Liver (tissue), 8 donors: ENCODE measurements at regions not wholly inside any gene's neighbourhood (a gene's known extent, or its start where the extent isn't known, plus 50 kb on each side); places are given as distances from the start of the nearest gene placed in this dataset.

Source experiments
- DNase-seq: peaks from one replicate; pipeline ENCODE4 v3.0.0-alpha.2; 2017; ENCODE audit warnings: low spot score
- H3K27ac ChIP-seq, 2 donors: one replicate each; pipeline ENCODE4 v1.7.0; 2013; ENCODE audit warnings: inconsistent platforms in 2 of 2, low read length in 2 of 2, control low read depth in 1 of 2, low read depth in 1 of 2, mild to moderate bottlenecking in 1 of 2
- H3K27me3 ChIP-seq, 4 donors: one replicate each; pipeline versions ENCODE4 v1.6.1 to v1.7.0; 2013; ENCODE audit warnings: low read length in 3 of 4, inconsistent platforms in 1 of 4, mild to moderate bottlenecking in 1 of 4, moderate library complexity in 1 of 4; ENCODE audit not compliant: control insufficient read depth in 4 of 4, insufficient read depth in 4 of 4
- H3K36me3 ChIP-seq, 4 donors: one replicate each; pipeline versions ENCODE4 v1.6.1 to v1.7.0; 2013; ENCODE audit warnings: low read length in 3 of 4, mild to moderate bottlenecking in 3 of 4, low read depth in 1 of 4, moderate library complexity in 1 of 4; ENCODE audit not compliant: control insufficient read depth in 4 of 4, insufficient read depth in 3 of 4
- H3K4me1 ChIP-seq, 4 donors: one replicate each; pipeline versions ENCODE4 v1.6.1 to v1.7.0; 2013; ENCODE audit warnings: low read length in 3 of 4, mild to moderate bottlenecking in 3 of 4, moderate library complexity in 1 of 4; ENCODE audit not compliant: control insufficient read depth in 4 of 4, insufficient read depth in 4 of 4
- H3K4me3 ChIP-seq, 3 donors: one replicate each; pipeline versions ENCODE4 v1.6.1 to v1.7.0; 2013; ENCODE audit warnings: low read length in 3 of 3, control low read depth in 1 of 3, low read depth in 1 of 3, mild to moderate bottlenecking in 1 of 3
- H3K9ac ChIP-seq, 2 donors: one replicate each; pipeline ENCODE4 v1.7.0; 2013; ENCODE audit warnings: low read length in 2 of 2, mild to moderate bottlenecking in 2 of 2, moderate library complexity in 2 of 2, control low read depth in 1 of 2, low read depth in 1 of 2
- H3K9me3 ChIP-seq, 4 donors: one replicate each; pipeline versions ENCODE4 v1.6.1 to v1.7.0; 2013; ENCODE audit warnings: low read length in 3 of 4; ENCODE audit not compliant: control insufficient read depth in 4 of 4
- EGR1 ChIP-seq, 2 donors: IDR thresholded peaks; 2 replicates each; pipeline ENCODE4 v1.6.1; 2016 to 2018; ENCODE audit warnings: antibody characterized with exemption in 2 of 2, low read depth in 2 of 2
- FOXA1 ChIP-seq: IDR thresholded peaks from 2 replicates; pipeline ENCODE4 v1.6.1; 2016; ENCODE audit warnings: antibody characterized with exemption
- FOXA2 ChIP-seq: IDR thresholded peaks from 2 replicates; pipeline ENCODE4 v1.6.1; 2016; ENCODE audit warnings: antibody characterized with exemption
- GABPA ChIP-seq, 2 donors: IDR thresholded peaks in 1 of 2; conservative IDR thresholded peaks in 1 of 2; 2 replicates each; pipeline ENCODE4 v1.6.1; 2016; ENCODE audit warnings: antibody characterized with exemption in 2 of 2, mild to moderate bottlenecking in 1 of 2, moderate library complexity in 1 of 2
- HNF4A ChIP-seq, 2 donors: conservative IDR thresholded peaks; 2 replicates each; pipeline ENCODE4 v1.6.1; 2016; ENCODE audit warnings: antibody characterized with exemption in 2 of 2, mild to moderate bottlenecking in 2 of 2
- HNF4G ChIP-seq: IDR thresholded peaks from 2 replicates; pipeline ENCODE4 v1.6.1; 2016; ENCODE audit warnings: antibody characterized with exemption
- JUND ChIP-seq, 2 donors: IDR thresholded peaks; 2 replicates each; pipeline ENCODE4 v1.6.1; 2016; ENCODE audit warnings: antibody characterized with exemption in 2 of 2
- NR2F2 ChIP-seq: IDR thresholded peaks from 2 replicates; pipeline ENCODE4 v1.6.1; 2016; ENCODE audit warnings: antibody characterized with exemption
- RAD21 ChIP-seq, 2 donors: IDR thresholded peaks; 2 replicates each; pipeline ENCODE4 v1.6.1; 2016; ENCODE audit warnings: antibody characterized with exemption in 2 of 2, mild to moderate bottlenecking in 2 of 2
- RXRA ChIP-seq, 2 donors: IDR thresholded peaks; 2 replicates each; pipeline ENCODE4 v1.6.1; 2017 to 2018; ENCODE audit warnings: antibody characterized with exemption in 2 of 2, mild to moderate bottlenecking in 1 of 2
- SP1 ChIP-seq: IDR thresholded peaks from 2 replicates; pipeline ENCODE4 v1.6.1; 2018; ENCODE audit warnings: antibody characterized with exemption, mild to moderate bottlenecking
- TAF1 ChIP-seq: conservative IDR thresholded peaks from 2 replicates; pipeline ENCODE4 v1.6.1; 2016; ENCODE audit warnings: antibody characterized with exemption, mild to moderate bottlenecking
- YY1 ChIP-seq: IDR thresholded peaks from 2 replicates; pipeline ENCODE4 v1.6.1; 2016; ENCODE audit warnings: antibody characterized with exemption, mild to moderate bottlenecking
- WGBS: extraction: QIAGEN DNeasy Blood & Tissue Kit; methylation state at CpG from one replicate; pipeline ENCODE4 v1.1.7; 2013; 5-methylcytosine and 5-hydroxymethylcytosine counted together
- TF ChIP-seq, protein P1 (sequence below): IDR thresholded peaks from 2 replicates; pipeline ENCODE4 v1.6.1; 2016; ENCODE audit warnings: antibody characterized with exemption, mild to moderate bottlenecking
- TF ChIP-seq, protein P2 (sequence below): IDR thresholded peaks from 2 replicates; pipeline ENCODE4 v1.6.1; 2016; ENCODE audit warnings: antibody characterized with exemption
- TF ChIP-seq, protein P3 (sequence below): IDR thresholded peaks from 2 replicates; pipeline ENCODE4 v1.6.1; 2016; ENCODE audit warnings: antibody characterized with exemption
- TF ChIP-seq, protein P4 (sequence below): fragments of 150-350 bp; IDR thresholded peaks from 2 replicates; pipeline ENCODE4 v1.5.1; 2017; ENCODE audit warnings: improper control_type of control experiment, low read depth, low read length; ENCODE audit not compliant: missing input control
- TF ChIP-seq, protein P5 (sequence below): IDR thresholded peaks from 2 replicates; pipeline ENCODE4 v1.6.1; 2016; ENCODE audit warnings: antibody characterized with exemption
- donor health status: healthy.
- donor health status: healthy.
- donor health status: healthy.
- donor health status: healthy.
- donor health status: healthy.

DNA sequence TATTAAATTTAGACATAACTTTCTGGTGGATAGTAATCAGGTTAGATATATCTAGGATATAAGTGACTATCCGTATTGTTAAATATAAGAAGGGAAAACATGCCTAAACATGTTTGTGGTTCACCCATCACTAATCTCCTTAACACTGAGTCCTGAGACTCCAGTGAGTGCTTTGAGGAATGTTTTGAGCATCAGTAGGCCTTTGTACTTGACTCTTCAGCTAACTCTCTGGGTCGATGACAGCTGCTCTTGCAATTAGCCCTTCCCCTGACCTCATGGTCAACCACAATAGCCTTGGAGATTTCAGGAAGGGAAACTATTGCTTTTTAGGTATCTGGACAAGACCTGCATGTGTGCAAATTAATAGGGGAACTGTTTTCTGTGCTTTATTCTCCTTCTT, 716.8 kb downstream of the EPHA4 start:
- no peaks in the 10 kb centered on the region for H3K4me1 ChIP-seq
- H3K36me3 ChIP-seq = no peaks in the 10 kb centered on the region
- TF ChIP-seq, protein P1, sequence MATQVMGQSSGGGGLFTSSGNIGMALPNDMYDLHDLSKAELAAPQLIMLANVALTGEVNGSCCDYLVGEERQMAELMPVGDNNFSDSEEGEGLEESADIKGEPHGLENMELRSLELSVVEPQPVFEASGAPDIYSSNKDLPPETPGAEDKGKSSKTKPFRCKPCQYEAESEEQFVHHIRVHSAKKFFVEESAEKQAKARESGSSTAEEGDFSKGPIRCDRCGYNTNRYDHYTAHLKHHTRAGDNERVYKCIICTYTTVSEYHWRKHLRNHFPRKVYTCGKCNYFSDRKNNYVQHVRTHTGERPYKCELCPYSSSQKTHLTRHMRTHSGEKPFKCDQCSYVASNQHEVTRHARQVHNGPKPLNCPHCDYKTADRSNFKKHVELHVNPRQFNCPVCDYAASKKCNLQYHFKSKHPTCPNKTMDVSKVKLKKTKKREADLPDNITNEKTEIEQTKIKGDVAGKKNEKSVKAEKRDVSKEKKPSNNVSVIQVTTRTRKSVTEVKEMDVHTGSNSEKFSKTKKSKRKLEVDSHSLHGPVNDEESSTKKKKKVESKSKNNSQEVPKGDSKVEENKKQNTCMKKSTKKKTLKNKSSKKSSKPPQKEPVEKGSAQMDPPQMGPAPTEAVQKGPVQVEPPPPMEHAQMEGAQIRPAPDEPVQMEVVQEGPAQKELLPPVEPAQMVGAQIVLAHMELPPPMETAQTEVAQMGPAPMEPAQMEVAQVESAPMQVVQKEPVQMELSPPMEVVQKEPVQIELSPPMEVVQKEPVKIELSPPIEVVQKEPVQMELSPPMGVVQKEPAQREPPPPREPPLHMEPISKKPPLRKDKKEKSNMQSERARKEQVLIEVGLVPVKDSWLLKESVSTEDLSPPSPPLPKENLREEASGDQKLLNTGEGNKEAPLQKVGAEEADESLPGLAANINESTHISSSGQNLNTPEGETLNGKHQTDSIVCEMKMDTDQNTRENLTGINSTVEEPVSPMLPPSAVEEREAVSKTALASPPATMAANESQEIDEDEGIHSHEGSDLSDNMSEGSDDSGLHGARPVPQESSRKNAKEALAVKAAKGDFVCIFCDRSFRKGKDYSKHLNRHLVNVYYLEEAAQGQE = no peak
- TF ChIP-seq GABPA (IDR thresholded peaks at IDR 0.05 in 1 of 2, conservative IDR thresholded peaks at IDR 0.05 in 1 of 2) = no peak
- TF ChIP-seq FOXA1 = no peak
- TF ChIP-seq RXRA (IDR thresholded peaks at IDR 0.05) = no peak
- TF ChIP-seq, protein P2, sequence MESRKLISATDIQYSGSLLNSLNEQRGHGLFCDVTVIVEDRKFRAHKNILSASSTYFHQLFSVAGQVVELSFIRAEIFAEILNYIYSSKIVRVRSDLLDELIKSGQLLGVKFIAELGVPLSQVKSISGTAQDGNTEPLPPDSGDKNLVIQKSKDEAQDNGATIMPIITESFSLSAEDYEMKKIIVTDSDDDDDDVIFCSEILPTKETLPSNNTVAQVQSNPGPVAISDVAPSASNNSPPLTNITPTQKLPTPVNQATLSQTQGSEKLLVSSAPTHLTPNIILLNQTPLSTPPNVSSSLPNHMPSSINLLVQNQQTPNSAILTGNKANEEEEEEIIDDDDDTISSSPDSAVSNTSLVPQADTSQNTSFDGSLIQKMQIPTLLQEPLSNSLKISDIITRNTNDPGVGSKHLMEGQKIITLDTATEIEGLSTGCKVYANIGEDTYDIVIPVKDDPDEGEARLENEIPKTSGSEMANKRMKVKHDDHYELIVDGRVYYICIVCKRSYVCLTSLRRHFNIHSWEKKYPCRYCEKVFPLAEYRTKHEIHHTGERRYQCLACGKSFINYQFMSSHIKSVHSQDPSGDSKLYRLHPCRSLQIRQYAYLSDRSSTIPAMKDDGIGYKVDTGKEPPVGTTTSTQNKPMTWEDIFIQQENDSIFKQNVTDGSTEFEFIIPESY = no peak
- no peak for TF ChIP-seq FOXA2
- TF ChIP-seq EGR1 (IDR thresholded peaks at IDR 0.05; ENCODE audit: low read depth in 2 of 2) = no peak
- TF ChIP-seq, protein P3, sequence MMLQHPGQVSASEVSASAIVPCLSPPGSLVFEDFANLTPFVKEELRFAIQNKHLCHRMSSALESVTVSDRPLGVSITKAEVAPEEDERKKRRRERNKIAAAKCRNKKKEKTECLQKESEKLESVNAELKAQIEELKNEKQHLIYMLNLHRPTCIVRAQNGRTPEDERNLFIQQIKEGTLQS = no peak
- TF ChIP-seq JUND (IDR thresholded peaks at IDR 0.05) = no peak
- TF ChIP-seq SP1 = no peak
- no peak for TF ChIP-seq HNF4A (conservative IDR thresholded peaks at IDR 0.05)
- no peak for TF ChIP-seq RAD21 (IDR thresholded peaks at IDR 0.05)
- no peak for TF ChIP-seq NR2F2
- no peaks in the 10 kb centered on the region for H3K27me3 ChIP-seq
- H3K9me3 ChIP-seq = no peaks in the 10 kb centered on the region
- H3K9ac ChIP-seq = no peak overlapping the region
- no peak overlapping the region for H3K27ac ChIP-seq
- H3K4me3 ChIP-seq = no peak overlapping the region
- DNase-seq = no peak
- 26% methylated on average over 2 of the region's 2 CpGs for WGBS

DNA sequence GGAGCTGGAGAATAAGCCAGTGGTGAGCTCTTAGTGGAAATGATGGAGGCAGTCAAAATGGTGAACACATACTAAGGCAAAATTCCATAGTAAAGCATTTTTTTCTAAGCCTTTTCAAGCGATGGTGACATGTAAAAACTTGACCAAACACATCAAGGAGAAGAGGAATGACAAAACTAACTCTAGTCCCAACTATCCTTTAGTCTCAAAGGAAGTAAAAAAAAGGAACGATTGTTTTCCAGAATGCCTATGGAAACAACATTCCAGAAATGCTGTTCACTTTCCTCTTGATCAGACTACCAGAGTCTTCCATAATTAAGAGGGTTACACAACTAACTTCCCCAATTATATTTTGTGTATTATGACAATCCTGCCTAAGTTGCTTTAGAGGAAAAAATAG, 715.6 kb downstream of the EPHA4 start:
- H3K27me3 ChIP-seq = no peaks in the 10 kb centered on the region
- DNase-seq = no peak
- no peak overlapping the region for H3K9ac ChIP-seq
- no peak overlapping the region for H3K27ac ChIP-seq
- no peaks in the 10 kb centered on the region for H3K4me1 ChIP-seq
- TF ChIP-seq TAF1 = no peak
- 63% methylated on average over 2 of the region's 2 CpGs for WGBS
- no peaks in the 10 kb centered on the region for H3K9me3 ChIP-seq
- no peaks in the 10 kb centered on the region for H3K36me3 ChIP-seq
- no peak overlapping the region for H3K4me3 ChIP-seq

DNA sequence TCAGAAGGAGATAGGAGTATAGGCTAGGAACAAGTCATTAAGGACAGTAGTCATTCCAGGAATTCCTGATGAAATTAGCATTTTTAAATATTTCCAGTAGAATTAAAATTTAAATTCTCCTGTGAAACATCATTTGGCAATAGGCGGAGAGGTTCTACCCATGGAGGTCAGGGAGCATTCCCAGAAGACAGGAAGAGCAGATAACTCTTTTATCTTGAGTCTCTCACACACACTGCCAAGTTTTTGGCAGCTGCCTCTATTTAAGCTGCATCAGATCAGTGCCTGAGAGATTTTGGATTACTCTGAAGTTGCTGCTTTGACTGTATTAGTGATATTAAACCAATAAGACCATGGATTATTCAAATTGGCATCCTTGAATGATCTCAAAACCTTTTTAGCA, 714.7 kb downstream of the EPHA4 start:
- H3K36me3 ChIP-seq = no peaks in the 10 kb centered on the region
- H3K27me3 ChIP-seq = no peaks in the 10 kb centered on the region
- no peaks in the 10 kb centered on the region for H3K4me1 ChIP-seq
- H3K9ac ChIP-seq = no peak overlapping the region
- no peak overlapping the region for H3K4me3 ChIP-seq
- no peak overlapping the region for H3K27ac ChIP-seq
- H3K9me3 ChIP-seq = no peaks in the 10 kb centered on the region
- 59% methylated on average over 1 of the region's 1 CpG for WGBS
- DNase-seq = no peak
- TF ChIP-seq, protein P4, sequence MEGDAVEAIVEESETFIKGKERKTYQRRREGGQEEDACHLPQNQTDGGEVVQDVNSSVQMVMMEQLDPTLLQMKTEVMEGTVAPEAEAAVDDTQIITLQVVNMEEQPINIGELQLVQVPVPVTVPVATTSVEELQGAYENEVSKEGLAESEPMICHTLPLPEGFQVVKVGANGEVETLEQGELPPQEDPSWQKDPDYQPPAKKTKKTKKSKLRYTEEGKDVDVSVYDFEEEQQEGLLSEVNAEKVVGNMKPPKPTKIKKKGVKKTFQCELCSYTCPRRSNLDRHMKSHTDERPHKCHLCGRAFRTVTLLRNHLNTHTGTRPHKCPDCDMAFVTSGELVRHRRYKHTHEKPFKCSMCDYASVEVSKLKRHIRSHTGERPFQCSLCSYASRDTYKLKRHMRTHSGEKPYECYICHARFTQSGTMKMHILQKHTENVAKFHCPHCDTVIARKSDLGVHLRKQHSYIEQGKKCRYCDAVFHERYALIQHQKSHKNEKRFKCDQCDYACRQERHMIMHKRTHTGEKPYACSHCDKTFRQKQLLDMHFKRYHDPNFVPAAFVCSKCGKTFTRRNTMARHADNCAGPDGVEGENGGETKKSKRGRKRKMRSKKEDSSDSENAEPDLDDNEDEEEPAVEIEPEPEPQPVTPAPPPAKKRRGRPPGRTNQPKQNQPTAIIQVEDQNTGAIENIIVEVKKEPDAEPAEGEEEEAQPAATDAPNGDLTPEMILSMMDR = no peak
- no peak for TF ChIP-seq RXRA (IDR thresholded peaks at IDR 0.05)
- no peak for TF ChIP-seq EGR1 (IDR thresholded peaks at IDR 0.05; ENCODE audit: low read depth in 2 of 2)
- TF ChIP-seq JUND (IDR thresholded peaks at IDR 0.05) = no peak
- TF ChIP-seq GABPA (IDR thresholded peaks at IDR 0.05 in 1 of 2, conservative IDR thresholded peaks at IDR 0.05 in 1 of 2) = no peak
- TF ChIP-seq, protein P5, sequence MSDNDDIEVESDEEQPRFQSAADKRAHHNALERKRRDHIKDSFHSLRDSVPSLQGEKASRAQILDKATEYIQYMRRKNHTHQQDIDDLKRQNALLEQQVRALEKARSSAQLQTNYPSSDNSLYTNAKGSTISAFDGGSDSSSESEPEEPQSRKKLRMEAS = no peak
- no peak for TF ChIP-seq HNF4G
- no peak for TF ChIP-seq RAD21 (IDR thresholded peaks at IDR 0.05)
- TF ChIP-seq HNF4A (conservative IDR thresholded peaks at IDR 0.05) = no peak
- TF ChIP-seq YY1 = no peak
- TF ChIP-seq TAF1 = no peak
- TF ChIP-seq SP1 = no peak
- TF ChIP-seq FOXA2 = no peak
